ENCODE measurements at regions not wholly inside any gene's neighbourhood (a gene's known extent, or its start where the extent isn't known, plus 50 kb on each side); places are given as distances from the start of the nearest gene placed in this dataset.

DNA sequence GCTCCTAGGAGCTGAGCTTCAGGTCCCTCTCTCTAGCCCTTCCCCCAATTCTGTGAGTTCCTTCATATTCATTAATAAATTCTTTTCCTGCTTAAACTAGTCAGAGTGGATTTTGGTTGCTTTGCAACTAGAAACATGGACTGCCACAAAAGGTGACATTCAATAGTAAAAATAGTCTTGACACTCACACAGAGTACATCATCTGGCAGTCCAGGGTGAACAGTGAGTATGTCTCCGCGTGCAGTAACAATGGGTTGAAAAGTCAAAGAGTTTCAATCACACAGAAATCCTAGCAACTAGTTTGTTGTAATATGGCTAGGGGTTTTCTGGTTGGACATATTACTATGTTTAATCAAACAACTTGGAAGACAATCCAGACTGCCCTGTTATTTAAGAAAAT is 168.8 kb upstream of the TBX20 start:
- no peak for DNase-seq (ENCODE audit: low read depth)
- no peak overlapping the region for H3K4me3 ChIP-seq (ENCODE audit: low read depth, low read length)
- TF ChIP-seq, protein P1, sequence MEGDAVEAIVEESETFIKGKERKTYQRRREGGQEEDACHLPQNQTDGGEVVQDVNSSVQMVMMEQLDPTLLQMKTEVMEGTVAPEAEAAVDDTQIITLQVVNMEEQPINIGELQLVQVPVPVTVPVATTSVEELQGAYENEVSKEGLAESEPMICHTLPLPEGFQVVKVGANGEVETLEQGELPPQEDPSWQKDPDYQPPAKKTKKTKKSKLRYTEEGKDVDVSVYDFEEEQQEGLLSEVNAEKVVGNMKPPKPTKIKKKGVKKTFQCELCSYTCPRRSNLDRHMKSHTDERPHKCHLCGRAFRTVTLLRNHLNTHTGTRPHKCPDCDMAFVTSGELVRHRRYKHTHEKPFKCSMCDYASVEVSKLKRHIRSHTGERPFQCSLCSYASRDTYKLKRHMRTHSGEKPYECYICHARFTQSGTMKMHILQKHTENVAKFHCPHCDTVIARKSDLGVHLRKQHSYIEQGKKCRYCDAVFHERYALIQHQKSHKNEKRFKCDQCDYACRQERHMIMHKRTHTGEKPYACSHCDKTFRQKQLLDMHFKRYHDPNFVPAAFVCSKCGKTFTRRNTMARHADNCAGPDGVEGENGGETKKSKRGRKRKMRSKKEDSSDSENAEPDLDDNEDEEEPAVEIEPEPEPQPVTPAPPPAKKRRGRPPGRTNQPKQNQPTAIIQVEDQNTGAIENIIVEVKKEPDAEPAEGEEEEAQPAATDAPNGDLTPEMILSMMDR (IDR thresholded peaks at IDR 0.05; ENCODE audit: insufficient read depth, low read depth, low read length): no peak

DNA sequence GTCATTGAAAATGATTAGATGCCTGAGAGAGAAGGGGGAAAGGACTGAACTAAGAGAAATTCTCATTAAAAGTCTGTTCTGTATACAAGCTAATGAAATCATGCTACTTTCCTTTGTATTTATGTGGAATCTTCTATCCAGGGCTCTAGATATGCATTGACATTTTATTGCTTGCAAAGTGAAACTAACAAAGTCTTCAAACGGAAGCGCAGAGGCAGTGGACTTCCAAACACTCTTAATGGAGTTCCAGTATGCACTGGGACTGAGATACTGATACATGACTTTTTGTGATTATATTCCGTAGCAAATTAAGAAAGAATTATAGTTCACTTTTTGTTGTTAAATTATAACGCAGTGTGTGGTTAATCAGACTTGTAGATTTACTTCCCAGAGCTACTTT is 166.8 kb upstream of the TBX20 start:
- TF ChIP-seq, protein P1 (IDR thresholded peaks at IDR 0.05; ENCODE audit: insufficient read depth, low read depth, low read length): no peak
- no peak overlapping the region for H3K4me3 ChIP-seq (ENCODE audit: low read depth, low read length)
- peak; percentile 17 for DNase-seq (ENCODE audit: low read depth)

DNA sequence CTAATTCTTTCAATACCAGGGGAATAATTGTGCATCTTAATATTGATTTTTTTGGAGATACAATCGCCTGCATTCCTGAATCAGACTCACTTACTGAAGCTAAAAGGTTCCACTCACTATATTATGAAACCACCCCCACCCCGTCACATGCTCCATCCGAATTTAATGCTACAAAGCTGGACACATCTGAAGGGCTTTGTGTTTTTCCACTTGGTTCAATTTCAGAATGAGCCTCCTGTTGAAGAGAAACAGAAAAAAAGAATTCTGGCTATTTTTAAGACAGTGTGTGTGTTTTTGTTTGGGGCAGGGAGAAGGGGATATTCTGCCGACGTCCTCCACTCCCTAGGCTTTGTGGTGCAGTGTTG is 165.5 kb upstream of the TBX20 start:
- no peak for DNase-seq (ENCODE audit: low read depth)
- H3K4me3 ChIP-seq (ENCODE audit: low read depth, low read length): no peak overlapping the region
- TF ChIP-seq, protein P1 (IDR thresholded peaks at IDR 0.05; ENCODE audit: insufficient read depth, low read depth, low read length): no peak

DNA sequence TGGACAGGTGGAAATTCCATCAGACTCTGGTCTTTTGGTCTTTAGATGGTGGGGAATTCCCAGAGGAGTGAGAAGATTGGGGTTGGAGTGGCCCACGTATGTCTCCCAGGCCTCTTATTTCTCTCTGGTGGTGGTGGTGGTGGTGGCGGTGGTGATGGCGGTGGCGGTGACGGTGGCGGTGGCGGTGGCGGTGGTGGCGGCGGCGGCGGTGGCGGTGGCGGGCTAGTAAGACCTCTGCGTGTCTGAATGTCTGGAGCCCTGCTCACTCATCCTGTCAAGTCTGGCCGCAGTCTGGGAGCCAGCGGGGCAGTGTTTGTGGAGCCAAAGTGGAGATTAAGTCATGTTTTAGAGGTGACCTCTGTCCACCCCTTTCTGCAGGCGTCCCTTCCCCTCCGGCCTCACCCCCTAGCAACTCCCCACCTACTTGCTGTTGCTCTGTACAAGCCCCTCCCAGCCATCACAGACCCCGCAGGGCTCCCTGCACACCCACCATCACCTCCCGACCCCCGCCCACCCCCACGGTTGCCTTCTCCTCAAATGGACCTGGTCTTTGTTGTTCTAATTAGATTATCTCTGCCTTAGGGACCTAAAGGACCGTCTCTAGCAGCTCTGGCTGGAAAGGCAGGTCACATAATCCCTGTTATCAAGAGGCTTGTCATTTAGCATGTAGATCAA is 165.0 kb upstream of the TBX20 start:
- TF ChIP-seq, protein P1 (IDR thresholded peaks at IDR 0.05; ENCODE audit: insufficient read depth, low read depth, low read length): no peak
- DNase-seq (ENCODE audit: low read depth): no peak

DNA sequence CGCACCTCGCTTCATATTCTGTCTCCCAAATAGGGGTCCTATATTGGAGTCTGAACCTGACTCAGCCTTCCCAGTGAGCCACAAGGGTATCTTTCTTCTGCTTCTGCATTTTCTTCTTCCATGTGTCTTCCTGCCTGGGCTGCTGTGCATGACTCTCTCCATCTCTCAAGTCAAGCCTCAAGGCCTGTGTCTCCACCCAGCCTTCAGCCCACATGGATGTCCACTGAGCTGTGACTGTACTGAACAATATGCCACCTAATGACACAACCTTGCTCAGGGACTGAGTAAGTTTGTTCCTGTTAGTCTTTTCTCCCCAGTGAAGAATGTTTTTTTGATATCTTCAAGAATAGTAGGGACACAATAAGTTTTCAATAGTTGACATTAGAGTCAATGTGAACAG is 162.7 kb upstream of the TBX20 start:
- no peak overlapping the region for H3K4me3 ChIP-seq (ENCODE audit: low read depth, low read length)
- DNase-seq (ENCODE audit: low read depth): no peak
- TF ChIP-seq, protein P1 (IDR thresholded peaks at IDR 0.05; ENCODE audit: insufficient read depth, low read depth, low read length): no peak

More for the DNA sequence above, 165.0 kb upstream of the TBX20 start:
- no peak overlapping the region for H3K4me3 ChIP-seq (ENCODE audit: low read depth, low read length)

DNA sequence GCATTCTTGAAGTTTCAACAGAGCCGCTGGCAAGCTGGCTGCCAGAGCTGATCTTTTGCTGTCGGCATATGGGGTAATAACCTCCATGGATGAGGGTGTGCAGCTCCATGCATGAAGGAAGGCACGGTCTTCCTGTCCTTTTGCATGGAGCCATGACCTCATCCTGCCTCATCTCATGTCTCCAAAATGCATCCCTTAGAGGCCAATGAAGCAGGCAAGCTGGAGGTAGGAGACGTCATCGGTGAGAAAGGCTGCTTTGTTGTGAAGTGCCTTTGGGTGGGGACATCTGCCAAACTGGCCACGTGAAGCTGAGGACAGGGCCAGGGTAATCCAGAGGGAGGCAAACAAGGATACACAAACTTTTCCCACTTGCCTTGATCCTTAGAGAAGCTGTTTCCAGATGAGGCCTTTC is 161.5 kb upstream of the TBX20 start:
- DNase-seq (ENCODE audit: low read depth): no peak
- TF ChIP-seq, protein P1 (IDR thresholded peaks at IDR 0.05; ENCODE audit: insufficient read depth, low read depth, low read length): no peak
- H3K4me3 ChIP-seq (ENCODE audit: low read depth, low read length): no peak overlapping the region

DNA sequence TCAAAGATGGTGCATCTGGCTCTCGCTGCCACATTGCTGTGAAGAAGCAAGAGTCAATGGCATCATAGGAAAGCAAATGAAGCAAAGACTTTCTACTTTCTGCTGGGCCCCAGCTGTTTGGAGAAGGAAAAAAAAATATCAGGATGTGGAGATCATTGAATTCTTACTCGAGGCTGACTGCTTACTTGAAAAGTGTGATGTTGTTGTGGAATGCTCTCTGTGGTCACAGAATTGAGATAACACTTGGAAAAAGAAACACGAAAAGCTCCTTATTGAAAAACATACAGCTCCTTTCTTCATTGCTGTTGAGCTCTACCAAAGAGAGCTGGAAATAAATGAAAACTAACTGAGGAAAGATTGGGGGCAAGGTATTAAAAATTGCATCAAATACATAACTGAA is 157.4 kb upstream of the TBX20 start:
- no peak overlapping the region for H3K4me3 ChIP-seq (ENCODE audit: low read depth, low read length)
- TF ChIP-seq, protein P1 (IDR thresholded peaks at IDR 0.05; ENCODE audit: insufficient read depth, low read depth, low read length): no peak
- no peak for DNase-seq (ENCODE audit: low read depth)
